Colonic mucosa (tissue), 4 donors: ENCODE measurements at regions not wholly inside any gene's neighbourhood (a gene's known extent, or its start where the extent isn't known, plus 50 kb on each side); places are given as distances from the start of the nearest gene placed in this dataset.

Experiments
- DNase-seq: peaks from one replicate; pipeline ENCODE4 v3.0.0-alpha.2; 2020
- H3K27ac ChIP-seq: fragments of 200-600 bp; one replicate; pipeline ENCODE4 v1.8.0; 2021
- H3K27me3 ChIP-seq: fragments of 200-600 bp; one replicate; pipeline ENCODE4 v1.8.0; 2021
- H3K36me3 ChIP-seq: fragments of 200-600 bp; one replicate; pipeline ENCODE4 v1.8.0; 2021
- H3K4me1 ChIP-seq: fragments of 200-600 bp; one replicate; pipeline ENCODE4 v1.8.0; 2021; ENCODE audit warnings: mild to moderate bottlenecking
- H3K4me3 ChIP-seq: fragments of 200-600 bp; one replicate; pipeline ENCODE4 v1.8.0; 2021
- H3K9ac ChIP-seq, 2 donors: one replicate each; pipeline ENCODE4 v1.7.0; 2013; ENCODE audit warnings: control low read depth in 2 of 2, low read depth in 2 of 2, low read length in 2 of 2
- H3K9me3 ChIP-seq: fragments of 200-600 bp; one replicate; pipeline ENCODE4 v1.8.0; 2021
- CTCF ChIP-seq: fragments of 200-600 bp; IDR thresholded peaks from one replicate; pipeline ENCODE4 v1.8.0; 2022; ENCODE audit warnings: antibody characterized with exemption, mild to moderate bottlenecking
- intact Hi-C: fragments of 100-400 bp; cut with DNase I; formaldehyde crosslinking; loops from one replicate; pipeline ENCODE4 v1.14.1; 2022
- donor health status: healthy.
- donor health status: DM: no; HTN: no; CAD: no.
- donor health status: DM: no; HTN: no; CAD: no.

DNA sequence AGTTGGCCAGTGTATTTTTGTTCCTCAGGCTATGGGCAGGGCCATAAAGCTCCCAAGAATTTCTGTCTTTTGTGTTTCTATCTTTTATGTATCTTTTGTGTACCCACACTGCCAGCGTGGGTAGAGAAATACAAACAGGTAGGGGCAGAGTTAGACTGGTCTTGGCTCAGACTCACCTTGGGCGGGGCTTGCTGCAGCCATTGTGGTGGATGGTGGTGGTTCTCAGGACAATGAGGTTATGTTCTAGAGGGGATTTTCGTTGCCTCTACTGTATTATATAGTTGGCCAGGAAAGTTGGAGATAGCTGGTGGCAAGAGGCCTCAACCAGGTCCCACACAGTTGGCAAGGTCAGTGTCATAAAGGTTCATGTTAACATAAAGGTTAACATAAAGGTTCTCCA, 977.5 kb upstream of the LRFN5 start:
- no peaks in the 10 kb centered on the region for H3K27me3 ChIP-seq
- no peak for DNase-seq
- H3K9me3 ChIP-seq, result no peaks in the 10 kb centered on the region
- no peak overlapping the region for H3K27ac ChIP-seq
- no peaks in the 10 kb centered on the region for H3K4me1 ChIP-seq
- H3K9ac ChIP-seq, result no peak overlapping the region
- TF ChIP-seq CTCF, result no peak
- intact Hi-C loops, result no loop called here
- no peak overlapping the region for H3K4me3 ChIP-seq
- H3K36me3 ChIP-seq, result no peaks in the 10 kb centered on the region

DNA sequence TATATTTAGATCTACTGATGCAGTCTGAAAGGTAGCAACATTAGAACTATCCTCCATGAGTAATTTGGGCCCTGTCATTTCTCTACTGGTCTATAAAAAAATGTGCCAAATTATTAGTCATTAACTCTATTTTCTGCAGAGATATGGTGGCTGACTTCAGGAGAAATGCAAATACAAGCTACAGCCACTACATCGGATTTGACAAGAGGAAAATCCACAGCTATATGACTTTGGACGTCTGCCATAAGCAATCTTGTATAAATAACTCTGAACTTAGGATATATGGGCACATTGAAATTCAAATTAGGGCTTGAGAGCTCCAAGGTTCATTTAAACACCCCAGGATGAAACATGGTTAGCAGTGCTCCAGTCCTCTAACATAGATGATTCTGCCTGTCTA, 983.0 kb upstream of the LRFN5 start:
- no peaks in the 10 kb centered on the region for H3K36me3 ChIP-seq
- no peak overlapping the region for H3K4me3 ChIP-seq
- no peak for TF ChIP-seq CTCF
- no peak overlapping the region for H3K27ac ChIP-seq
- no peak overlapping the region for H3K9ac ChIP-seq
- no peaks in the 10 kb centered on the region for H3K4me1 ChIP-seq
- H3K27me3 ChIP-seq, result no peaks in the 10 kb centered on the region
- intact Hi-C loops, result no loop called here
- no peaks in the 10 kb centered on the region for H3K9me3 ChIP-seq
- DNase-seq, result no peak

DNA sequence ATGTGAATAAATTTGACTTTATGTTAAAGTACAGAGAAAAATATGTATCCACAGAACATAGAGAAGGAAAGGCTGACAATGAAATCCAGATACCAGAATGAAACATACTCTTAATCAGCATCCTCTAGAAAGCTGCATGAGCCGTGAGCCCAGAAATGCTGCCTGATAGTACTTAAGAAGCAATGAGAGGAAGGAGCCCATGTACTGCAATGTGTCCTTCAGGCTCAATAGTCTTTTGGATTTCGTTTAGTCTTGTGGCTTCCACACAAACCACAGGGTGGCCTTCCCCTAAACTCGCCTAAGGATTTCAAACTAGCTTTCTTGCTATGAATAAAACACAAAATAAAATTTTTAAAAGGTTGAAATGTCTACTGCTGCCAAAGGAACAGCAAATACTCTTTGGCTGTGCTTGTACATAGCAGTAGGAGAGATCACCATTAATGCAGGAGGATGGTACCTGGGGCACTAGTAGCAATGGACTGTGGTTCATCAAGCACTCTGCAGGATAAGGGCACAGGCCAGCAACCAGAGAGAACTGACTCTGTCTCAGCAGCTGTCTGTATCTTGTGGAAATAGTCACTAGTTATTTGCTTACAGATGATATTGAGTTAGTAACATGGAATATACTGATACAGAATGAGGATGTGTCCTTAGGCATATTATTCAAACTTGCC, 988.3 kb upstream of the LRFN5 start:
- no peak for TF ChIP-seq CTCF
- no peak overlapping the region for H3K9ac ChIP-seq
- H3K27ac ChIP-seq, result no peak overlapping the region
- H3K4me1 ChIP-seq, result no peaks in the 10 kb centered on the region
- no peaks in the 10 kb centered on the region for H3K9me3 ChIP-seq
- intact Hi-C loops, result no loop called here
- H3K36me3 ChIP-seq, result no peaks in the 10 kb centered on the region
- no peak overlapping the region for H3K4me3 ChIP-seq
- H3K27me3 ChIP-seq, result no peaks in the 10 kb centered on the region
- DNase-seq, result no peak

DNA sequence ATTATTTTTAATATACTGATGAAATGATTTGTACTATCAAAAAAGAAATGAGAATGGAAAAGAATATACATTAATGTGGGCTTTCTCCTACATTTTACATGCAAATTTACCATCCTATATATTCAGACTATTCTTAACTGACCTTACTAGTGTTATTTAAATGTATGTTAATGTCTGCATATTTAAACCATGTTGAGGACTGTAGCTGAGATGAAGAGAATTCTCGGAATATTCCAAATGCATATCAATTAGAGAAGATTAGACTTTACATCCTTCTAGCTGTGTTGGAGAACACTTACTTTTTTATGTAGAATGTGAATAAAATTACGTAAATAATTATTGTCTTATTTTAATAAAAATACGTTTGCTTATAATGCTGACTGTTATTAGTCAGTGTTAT, 990.1 kb upstream of the LRFN5 start:
- Histone ChIP-seq H3K4me3 (no peak overlapping the region), H3K36me3 (no peaks in the 10 kb centered on the region), H3K27me3 (no peaks in the 10 kb centered on the region), H3K9me3 (no peaks in the 10 kb centered on the region), H3K9ac (no peak overlapping the region), H3K27ac (no peak overlapping the region), H3K4me1 (no peaks in the 10 kb centered on the region)
- TF ChIP-seq CTCF, result no peak
- no peak for DNase-seq
- intact Hi-C loops, result no loop called here

- TF ChIP-seq CTCF, result no peak
- intact Hi-C loops, result no loop called here
Measured at GRCh38 chr14:40601063-40601462, 1005.6 kb upstream of the LRFN5 start.

More at GRCh38 chr14:40601063-40601462, 1005.6 kb upstream of the LRFN5 start:
- Histone ChIP-seq H3K27me3 (no peaks in the 10 kb centered on the region), H3K4me3 (no peak overlapping the region), H3K4me1 (no peaks in the 10 kb centered on the region), H3K9me3 (no peaks in the 10 kb centered on the region), H3K9ac (no peak overlapping the region), H3K36me3 (no peaks in the 10 kb centered on the region), H3K27ac (no peak overlapping the region)
- DNase-seq, result no peak
